HepG2 (cell line): ENCODE measurements at regions not wholly inside any gene's neighbourhood (a gene's known extent, or its start where the extent isn't known, plus 50 kb on each side); places are given as distances from the start of the nearest gene placed in this dataset.
"Not testable (repeated sequence)": the region's sequence is repeated elsewhere in the genome, so short reads cannot be mapped to it uniquely, and the experiment has no call there.

Source experiments
- CEBPB ChIP-seq: IDR thresholded peaks from 2 replicates; pipeline ENCODE4 v1.6.1; 2011; ENCODE audit warnings: low read depth, low read length, improper control_type of control experiment, borderline replicate concordance
- FOXJ3 ChIP-seq: sonication (generic); formaldehyde crosslinking; IDR thresholded peaks from 2 replicates; pipeline ENCODE4 v1.4.0; 2020; ENCODE audit warnings: missing genetic modification reagents, mild to moderate bottlenecking, borderline replicate concordance
- HCFC1 ChIP-seq: fragments of 150-350 bp; IDR thresholded peaks from 2 replicates; pipeline ENCODE4 v1.6.1; 2014; ENCODE audit warnings: low read depth, low read length
- HINFP ChIP-seq: sonication (generic); formaldehyde crosslinking; IDR thresholded peaks from 2 replicates; pipeline ENCODE4 v1.4.0; 2020; ENCODE audit warnings: low read depth, mild to moderate bottlenecking, missing genetic modification reagents
- NFE2L2 ChIP-seq: fragments of 150-350 bp; IDR thresholded peaks from 2 replicates; pipeline ENCODE4 v1.6.1; 2014; ENCODE audit warnings: low read length
- POLR2A ChIP-seq, 2 experiments: IDR thresholded peaks; 2 replicates each; pipeline ENCODE4 v1.6.1; 2011; ENCODE audit warnings: low read depth in 2 of 2, low read length in 2 of 2, mild to moderate bottlenecking in 1 of 2, moderate library complexity in 1 of 2; ENCODE audit not compliant: insufficient read depth in 1 of 2
- SIN3A ChIP-seq: IDR thresholded peaks from 2 replicates; pipeline ENCODE4 v1.6.1; 2011; ENCODE audit warnings: low read depth, mild to moderate bottlenecking, control low read depth, low read length, borderline replicate concordance
- XRCC5 ChIP-seq: fragments of 200-400 bp; formaldehyde crosslinking; optimal IDR thresholded peaks from 2 replicates; pipeline ENCODE3; 2017; ENCODE audit warnings: mild to moderate bottlenecking, low read length
- ZFP37 ChIP-seq: sonication (generic); formaldehyde crosslinking; IDR thresholded peaks from 2 replicates; pipeline ENCODE4 v1.4.0; 2020; ENCODE audit warnings: missing genetic modification reagents, borderline replicate concordance
- TF ChIP-seq, protein P1 (sequence below): sonication (generic); formaldehyde crosslinking; IDR thresholded peaks from 2 replicates; pipeline ENCODE4 v1.4.0; 2020; ENCODE audit warnings: missing genetic modification reagents, low read depth, mild to moderate bottlenecking, borderline replicate concordance
- TF ChIP-seq, protein P2 (sequence below): sonication (generic); formaldehyde crosslinking; IDR thresholded peaks from 2 replicates; pipeline ENCODE4 v1.4.0; 2020; ENCODE audit warnings: mild to moderate bottlenecking, missing genetic modification reagents
- TF ChIP-seq, protein P3 (sequence below): sonication (generic); formaldehyde crosslinking; IDR thresholded peaks from 2 replicates; pipeline ENCODE4 v1.4.0; 2020; ENCODE audit warnings: low read depth, missing genetic modification reagents

DNA sequence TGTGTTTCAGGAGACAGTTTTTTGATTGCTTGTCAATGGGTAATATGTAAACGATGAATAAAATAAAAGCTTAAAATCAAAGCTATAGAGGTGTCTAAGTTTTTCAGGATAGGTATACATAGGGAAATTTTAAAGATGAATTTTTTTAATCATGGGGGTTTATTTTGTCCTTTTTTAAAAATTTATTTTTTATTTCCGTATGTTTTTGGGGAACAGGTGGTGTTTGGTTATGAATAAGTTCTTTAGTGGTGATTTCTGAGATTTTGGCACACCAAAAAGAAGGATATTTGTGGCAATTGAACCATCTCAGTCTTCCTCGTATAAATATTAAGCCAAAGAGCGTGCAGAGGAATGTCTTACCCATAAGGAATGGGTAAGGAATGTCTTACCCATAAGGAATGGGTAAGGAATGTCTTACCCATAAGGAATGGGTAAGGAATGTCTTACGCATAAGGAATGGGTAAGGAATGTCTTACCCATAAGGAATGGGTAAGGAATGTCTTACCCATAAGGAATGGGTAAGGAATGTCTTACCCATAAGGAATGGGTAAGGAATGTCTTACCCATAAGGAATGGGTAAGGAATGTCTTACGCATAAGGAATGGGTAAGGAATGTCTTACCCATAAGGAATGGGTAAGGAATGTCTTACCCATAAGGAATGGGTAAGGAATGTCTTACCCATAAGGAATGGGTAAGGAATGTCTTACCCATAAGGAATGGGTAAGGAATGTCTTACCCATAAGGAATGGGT, 53.5 kb upstream of the PLCB4 start:
- TF ChIP-seq, protein P1, sequence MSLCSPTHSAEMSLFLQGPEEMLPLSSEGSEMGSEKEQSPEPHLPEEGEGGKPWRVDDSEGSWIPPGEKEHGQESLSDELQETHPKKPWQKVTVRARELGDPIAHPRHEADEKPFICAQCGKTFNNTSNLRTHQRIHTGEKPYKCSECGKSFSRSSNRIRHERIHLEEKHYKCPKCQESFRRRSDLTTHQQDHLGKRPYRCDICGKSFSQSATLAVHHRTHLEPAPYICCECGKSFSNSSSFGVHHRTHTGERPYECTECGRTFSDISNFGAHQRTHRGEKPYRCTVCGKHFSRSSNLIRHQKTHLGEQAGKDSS (CRISPR knock-in tag), result not testable (repeated sequence)
- not testable (repeated sequence) for TF ChIP-seq HINFP (CRISPR knock-in tag); POLR2A (IDR thresholded peaks at IDR 0.05; ENCODE audit: insufficient read depth in 1 of 2, low read depth in 2 of 2, low read length in 2 of 2); HCFC1; CEBPB; FOXJ3 (CRISPR knock-in tag); ZFP37 (CRISPR knock-in tag); XRCC5; SIN3A; NFE2L2
- TF ChIP-seq, protein P2, sequence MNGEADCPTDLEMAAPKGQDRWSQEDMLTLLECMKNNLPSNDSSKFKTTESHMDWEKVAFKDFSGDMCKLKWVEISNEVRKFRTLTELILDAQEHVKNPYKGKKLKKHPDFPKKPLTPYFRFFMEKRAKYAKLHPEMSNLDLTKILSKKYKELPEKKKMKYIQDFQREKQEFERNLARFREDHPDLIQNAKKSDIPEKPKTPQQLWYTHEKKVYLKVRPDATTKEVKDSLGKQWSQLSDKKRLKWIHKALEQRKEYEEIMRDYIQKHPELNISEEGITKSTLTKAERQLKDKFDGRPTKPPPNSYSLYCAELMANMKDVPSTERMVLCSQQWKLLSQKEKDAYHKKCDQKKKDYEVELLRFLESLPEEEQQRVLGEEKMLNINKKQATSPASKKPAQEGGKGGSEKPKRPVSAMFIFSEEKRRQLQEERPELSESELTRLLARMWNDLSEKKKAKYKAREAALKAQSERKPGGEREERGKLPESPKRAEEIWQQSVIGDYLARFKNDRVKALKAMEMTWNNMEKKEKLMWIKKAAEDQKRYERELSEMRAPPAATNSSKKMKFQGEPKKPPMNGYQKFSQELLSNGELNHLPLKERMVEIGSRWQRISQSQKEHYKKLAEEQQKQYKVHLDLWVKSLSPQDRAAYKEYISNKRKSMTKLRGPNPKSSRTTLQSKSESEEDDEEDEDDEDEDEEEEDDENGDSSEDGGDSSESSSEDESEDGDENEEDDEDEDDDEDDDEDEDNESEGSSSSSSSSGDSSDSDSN, result not testable (repeated sequence)
- TF ChIP-seq, protein P3, sequence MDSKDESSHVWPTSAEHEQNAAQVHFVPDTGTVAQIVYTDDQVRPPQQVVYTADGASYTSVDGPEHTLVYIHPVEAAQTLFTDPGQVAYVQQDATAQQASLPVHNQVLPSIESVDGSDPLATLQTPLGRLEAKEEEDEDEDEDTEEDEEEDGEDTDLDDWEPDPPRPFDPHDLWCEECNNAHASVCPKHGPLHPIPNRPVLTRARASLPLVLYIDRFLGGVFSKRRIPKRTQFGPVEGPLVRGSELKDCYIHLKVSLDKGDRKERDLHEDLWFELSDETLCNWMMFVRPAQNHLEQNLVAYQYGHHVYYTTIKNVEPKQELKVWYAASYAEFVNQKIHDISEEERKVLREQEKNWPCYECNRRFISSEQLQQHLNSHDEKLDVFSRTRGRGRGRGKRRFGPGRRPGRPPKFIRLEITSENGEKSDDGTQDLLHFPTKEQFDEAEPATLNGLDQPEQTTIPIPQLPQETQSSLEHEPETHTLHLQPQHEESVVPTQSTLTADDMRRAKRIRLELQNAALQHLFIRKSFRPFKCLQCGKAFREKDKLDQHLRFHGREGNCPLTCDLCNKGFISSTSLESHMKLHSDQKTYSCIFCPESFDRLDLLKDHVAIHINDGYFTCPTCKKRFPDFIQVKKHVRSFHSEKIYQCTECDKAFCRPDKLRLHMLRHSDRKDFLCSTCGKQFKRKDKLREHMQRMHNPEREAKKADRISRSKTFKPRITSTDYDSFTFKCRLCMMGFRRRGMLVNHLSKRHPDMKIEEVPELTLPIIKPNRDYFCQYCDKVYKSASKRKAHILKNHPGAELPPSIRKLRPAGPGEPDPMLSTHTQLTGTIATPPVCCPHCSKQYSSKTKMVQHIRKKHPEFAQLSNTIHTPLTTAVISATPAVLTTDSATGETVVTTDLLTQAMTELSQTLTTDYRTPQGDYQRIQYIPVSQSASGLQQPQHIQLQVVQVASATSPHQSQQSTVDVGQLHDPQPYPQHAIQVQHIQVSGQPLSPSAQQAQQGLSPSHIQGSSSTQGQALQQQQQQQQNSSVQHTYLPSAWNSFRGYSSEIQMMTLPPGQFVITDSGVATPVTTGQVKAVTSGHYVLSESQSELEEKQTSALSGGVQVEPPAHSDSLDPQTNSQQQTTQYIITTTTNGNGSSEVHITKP (CRISPR knock-in tag), result not testable (repeated sequence)
